ENCODE measurements at regions not wholly inside any gene's neighbourhood (a gene's known extent, or its start where the extent isn't known, plus 50 kb on each side); places are given as distances from the start of the nearest gene placed in this dataset.

DNA sequence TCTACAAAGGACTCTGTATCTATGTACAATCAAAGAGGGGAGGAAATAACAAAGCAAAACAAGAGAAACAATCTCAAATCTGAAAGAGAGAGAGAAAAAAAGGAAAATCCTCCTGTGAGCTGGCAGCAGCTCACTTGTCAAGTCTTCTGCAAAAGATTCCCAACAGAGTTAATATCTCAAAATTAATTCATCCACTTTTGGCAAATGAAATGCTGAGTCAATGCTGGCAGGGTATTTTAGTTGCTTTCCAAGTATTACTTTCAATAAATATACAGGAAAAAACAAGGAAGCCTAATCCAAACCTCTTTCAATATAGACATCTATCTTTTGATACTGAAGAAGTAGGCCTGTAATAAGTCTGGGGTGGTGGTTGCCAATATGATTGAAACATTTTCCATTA is 613.9 kb upstream of the NEGR1 start:
- TF ChIP-seq, protein P1, sequence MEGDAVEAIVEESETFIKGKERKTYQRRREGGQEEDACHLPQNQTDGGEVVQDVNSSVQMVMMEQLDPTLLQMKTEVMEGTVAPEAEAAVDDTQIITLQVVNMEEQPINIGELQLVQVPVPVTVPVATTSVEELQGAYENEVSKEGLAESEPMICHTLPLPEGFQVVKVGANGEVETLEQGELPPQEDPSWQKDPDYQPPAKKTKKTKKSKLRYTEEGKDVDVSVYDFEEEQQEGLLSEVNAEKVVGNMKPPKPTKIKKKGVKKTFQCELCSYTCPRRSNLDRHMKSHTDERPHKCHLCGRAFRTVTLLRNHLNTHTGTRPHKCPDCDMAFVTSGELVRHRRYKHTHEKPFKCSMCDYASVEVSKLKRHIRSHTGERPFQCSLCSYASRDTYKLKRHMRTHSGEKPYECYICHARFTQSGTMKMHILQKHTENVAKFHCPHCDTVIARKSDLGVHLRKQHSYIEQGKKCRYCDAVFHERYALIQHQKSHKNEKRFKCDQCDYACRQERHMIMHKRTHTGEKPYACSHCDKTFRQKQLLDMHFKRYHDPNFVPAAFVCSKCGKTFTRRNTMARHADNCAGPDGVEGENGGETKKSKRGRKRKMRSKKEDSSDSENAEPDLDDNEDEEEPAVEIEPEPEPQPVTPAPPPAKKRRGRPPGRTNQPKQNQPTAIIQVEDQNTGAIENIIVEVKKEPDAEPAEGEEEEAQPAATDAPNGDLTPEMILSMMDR (IDR thresholded peaks at IDR 0.05), result no peak
- TF ChIP-seq POLR2A (IDR thresholded peaks at IDR 0.05), result no peak

Data from testis (tissue), 2 donors.